H9 (cell line): ENCODE measurements at regions not wholly inside any gene's neighbourhood (a gene's known extent, or its start where the extent isn't known, plus 50 kb on each side); places are given as distances from the start of the nearest gene placed in this dataset.
A peak's percentile ranks its signal among the peaks of the same experiment; 100 is the strongest.

Source experiments
- DNase-seq: peaks from one replicate; pipeline ENCODE4 v3.0.0-alpha.2; 2017
- H2AFZ ChIP-seq: one replicate; pipeline ENCODE4 v1.6.1; 2013; ENCODE audit warnings: mild to moderate bottlenecking, low read length, control low read depth, moderate library complexity
- H2AK5ac ChIP-seq: 2 replicates; pipeline ENCODE4 v1.6.1; 2013; ENCODE audit warnings: low read length, control low read depth, mixed read lengths; ENCODE audit not compliant: insufficient read length
- H2BK120ac ChIP-seq: one replicate; pipeline ENCODE4 v1.6.1; 2013; ENCODE audit warnings: low read depth, mild to moderate bottlenecking, low read length, control low read depth, inconsistent platforms; ENCODE audit not compliant: poor library complexity, severe bottlenecking
- H2BK12ac ChIP-seq: 2 replicates; pipeline ENCODE4 v1.6.1; 2013; ENCODE audit warnings: low read length, control low read depth, mixed read lengths, low read depth; ENCODE audit not compliant: insufficient read length
- H2BK15ac ChIP-seq: 2 replicates; pipeline ENCODE4 v1.6.1; 2013; ENCODE audit warnings: low read depth, low read length, control low read depth
- H2BK20ac ChIP-seq: one replicate; pipeline ENCODE4 v1.6.1; 2013; ENCODE audit warnings: low read depth, mild to moderate bottlenecking, low read length, control low read depth, inconsistent platforms; ENCODE audit not compliant: poor library complexity, severe bottlenecking
- H2BK5ac ChIP-seq: 2 replicates; pipeline ENCODE4 v1.6.1; 2013; ENCODE audit warnings: low read length, control low read depth, mixed read lengths; ENCODE audit not compliant: insufficient read length
- H3K14ac ChIP-seq: 2 replicates; pipeline ENCODE4 v1.6.1; 2013; ENCODE audit warnings: low read length, control low read depth; ENCODE audit not compliant: insufficient read depth
- H3K18ac ChIP-seq: 2 replicates; pipeline ENCODE4 v1.6.1; 2013; ENCODE audit warnings: low read depth, mild to moderate bottlenecking, mixed read lengths, low read length, control low read depth; ENCODE audit not compliant: insufficient read length
- H3K23ac ChIP-seq: 2 replicates; pipeline ENCODE4 v1.6.1; 2013; ENCODE audit warnings: low read length, control low read depth, mixed read lengths, low read depth; ENCODE audit not compliant: insufficient read length
- H3K23me2 ChIP-seq: 2 replicates; pipeline ENCODE4 v1.6.1; 2013; ENCODE audit warnings: low read depth, mild to moderate bottlenecking, mixed read lengths, low read length, control low read depth; ENCODE audit not compliant: insufficient read length, poor library complexity, severe bottlenecking
- H3K27ac ChIP-seq: 2 replicates; pipeline ENCODE4 v1.5.1; 2013; ENCODE audit warnings: low read length, control low read depth, mixed read lengths, low read depth; ENCODE audit not compliant: insufficient read length
- H3K27me3 ChIP-seq: 2 replicates; pipeline ENCODE4 v1.6.1; 2013; ENCODE audit warnings: low read length, control low read depth, inconsistent platforms; ENCODE audit not compliant: insufficient read depth
- H3K4ac ChIP-seq: 2 replicates; pipeline ENCODE4 v1.6.1; 2013; ENCODE audit warnings: low read depth, mild to moderate bottlenecking, control low read depth, inconsistent platforms, low read length, moderate library complexity
- H3K4me1 ChIP-seq: 2 replicates; pipeline ENCODE4 v1.6.1; 2013; ENCODE audit warnings: low read length, control low read depth, inconsistent platforms; ENCODE audit not compliant: insufficient read depth
- H3K4me2 ChIP-seq: 2 replicates; pipeline ENCODE4 v1.6.1; 2013; ENCODE audit warnings: low read length, control low read depth, mixed read lengths; ENCODE audit not compliant: insufficient read length, insufficient read depth
- H3K56ac ChIP-seq: 2 replicates; pipeline ENCODE4 v1.6.1; 2013; ENCODE audit warnings: low read depth, mild to moderate bottlenecking, mixed read lengths, low read length, control low read depth; ENCODE audit not compliant: insufficient read length
- H3K79me1 ChIP-seq: 2 replicates; pipeline ENCODE4 v1.6.1; 2013; ENCODE audit warnings: low read depth, mild to moderate bottlenecking, moderate library complexity, low read length, control low read depth, inconsistent platforms; ENCODE audit not compliant: insufficient read depth, poor library complexity, severe bottlenecking
- H3K79me2 ChIP-seq: 2 replicates; pipeline ENCODE4 v1.6.1; 2013; ENCODE audit warnings: low read length, control low read depth, inconsistent platforms; ENCODE audit not compliant: insufficient read depth
- H3K9ac ChIP-seq: 2 replicates; pipeline ENCODE4 v1.6.1; 2013; ENCODE audit warnings: low read length, control low read depth, mixed read lengths; ENCODE audit not compliant: insufficient read length; ENCODE audit errors: extremely low read depth
- H3K9me3 ChIP-seq: one replicate; pipeline ENCODE4 v1.6.1; 2013; ENCODE audit warnings: low read depth, low read length, inconsistent platforms; ENCODE audit not compliant: control insufficient read depth
- H3T11ph ChIP-seq: one replicate; pipeline ENCODE4 v1.6.1; 2013; ENCODE audit warnings: mild to moderate bottlenecking, low read length, control low read depth, inconsistent platforms
- H4K20me1 ChIP-seq: one replicate; pipeline ENCODE4 v1.6.1; 2013; ENCODE audit not compliant: control insufficient read depth, insufficient read length, insufficient read depth
- H4K5ac ChIP-seq: 2 replicates; pipeline ENCODE4 v1.6.1; 2013; ENCODE audit warnings: low read depth, mild to moderate bottlenecking, mixed read lengths, low read length, control low read depth; ENCODE audit not compliant: insufficient read length
- H4K8ac ChIP-seq: replicated peaks from 2 replicates; pipeline ENCODE4 v1.6.1; 2013; ENCODE audit warnings: low read length, control low read depth, mixed read lengths, low read depth; ENCODE audit not compliant: insufficient read length
- H4K91ac ChIP-seq: 2 replicates; pipeline ENCODE4 v1.6.1; 2013; ENCODE audit warnings: low read depth, mild to moderate bottlenecking, moderate library complexity, mixed read lengths, low read length, control low read depth; ENCODE audit not compliant: insufficient read length
- H3K27ac Mint-ChIP-seq, 3 experiments: 2 replicates in 2 of 3; 3 replicates in 1 of 3; pipeline ENCODE4 v1.8.0; 2020 to 2021; ENCODE audit warnings: mixed read lengths in 3 of 3, mild to moderate bottlenecking in 1 of 3, moderate library complexity in 1 of 3
- H3K27me3 Mint-ChIP-seq: 2 replicates; pipeline ENCODE4 v1.8.0; 2021; ENCODE audit warnings: low read depth, mild to moderate bottlenecking, moderate library complexity, mixed read lengths
- H3K36me3 Mint-ChIP-seq, 3 experiments: 2 replicates in 2 of 3; 3 replicates in 1 of 3; pipeline ENCODE4 v1.8.0; 2020 to 2021; ENCODE audit warnings: low read depth in 3 of 3, mixed read lengths in 3 of 3; ENCODE audit not compliant: insufficient read depth in 1 of 3
- H3K4me1 Mint-ChIP-seq, 2 experiments: 2 replicates each; pipeline ENCODE4 v1.8.0; 2020; ENCODE audit warnings: mixed read lengths in 2 of 2
- H3K4me3 Mint-ChIP-seq, 2 experiments: 2 replicates in 1 of 2; 3 replicates in 1 of 2; pipeline ENCODE4 v1.8.0; 2020 to 2021; ENCODE audit warnings: mild to moderate bottlenecking in 2 of 2, mixed read lengths in 2 of 2, moderate library complexity in 1 of 2
- H3K9me3 Mint-ChIP-seq, 2 experiments: 2 replicates in 1 of 2; 3 replicates in 1 of 2; pipeline ENCODE4 v1.8.0; 2020; ENCODE audit warnings: mild to moderate bottlenecking in 2 of 2, mixed read lengths in 2 of 2, moderate library complexity in 1 of 2
- CTCF ChIP-seq: fragments of 200-600 bp; sonication (generic); conservative IDR thresholded peaks from 3 replicates; pipeline ENCODE4 v1.8.0; 2021; ENCODE audit warnings: antibody characterized with exemption, mild to moderate bottlenecking
- WGBS: extraction: QIAGEN DNeasy Blood & Tissue Kit; methylation state at CpG from one replicate; pipeline ENCODE4 v1.1.7; 2013; ENCODE audit warnings: missing lambda C conversion rate, low lambda C conversion rate, mixed read lengths; ENCODE audit not compliant: insufficient read length; ENCODE audit errors: extremely low coverage; 5-methylcytosine and 5-hydroxymethylcytosine counted together

GRCh38 chr6:10465629-10466499 lies 51.0 kb upstream of the TFAP2A start:
- no peak overlapping the region for H3K18ac ChIP-seq
- H3K36me3 Mint-ChIP-seq: no peaks in the 10 kb centered on the region
- no peaks in the 10 kb centered on the region for H3K9me3 Mint-ChIP-seq
- no peak overlapping the region for H2BK120ac ChIP-seq
- no peaks in the 10 kb centered on the region for H3K79me1 ChIP-seq
- no peak overlapping the region for H3K14ac ChIP-seq
- peak; percentile 85 for TF ChIP-seq CTCF
- no peaks in the 10 kb centered on the region for H3K9me3 ChIP-seq
- H2BK20ac ChIP-seq: no peak overlapping the region
- no peak overlapping the region for H2BK15ac ChIP-seq
- H4K5ac ChIP-seq: no peak overlapping the region
- DNase-seq: peak; percentile 82
- H2BK5ac ChIP-seq: no peak overlapping the region
- no peaks in the 10 kb centered on the region for H3K79me2 ChIP-seq
- H3K23me2 ChIP-seq: no peaks in the 10 kb centered on the region
- H3K27ac ChIP-seq: no peak overlapping the region
- no peaks in the 10 kb centered on the region for H3K27me3 ChIP-seq
- no peak overlapping the region for H4K91ac ChIP-seq
- H3K9ac ChIP-seq: no peak overlapping the region
- H3K27me3 Mint-ChIP-seq: peaks cover 18% of the 10 kb centered on the region
- H3K27ac Mint-ChIP-seq: peak overlapping the region in 1 of 3 experiments; percentile 42; a peak in 1 of 7 replicates
- no peaks in the 10 kb centered on the region for H4K20me1 ChIP-seq
- no peak overlapping the region for H2BK12ac ChIP-seq
- no peak overlapping the region for H3K23ac ChIP-seq
- no peak overlapping the region for H3K4ac ChIP-seq
- no peak overlapping the region for H2AFZ ChIP-seq
- no peak overlapping the region for H4K8ac ChIP-seq
- H3K4me2 ChIP-seq: no peak overlapping the region
- H3T11ph ChIP-seq: no peak overlapping the region
- H2AK5ac ChIP-seq: no peak overlapping the region
- H3K56ac ChIP-seq: no peak overlapping the region
- 100% methylated on average over 1 of the region's 20 CpGs for WGBS
- H3K4me3 Mint-ChIP-seq: no peak overlapping the region; a peak in 1 of 5 replicates
- H3K4me1 Mint-ChIP-seq: peaks cover 9 to 17% of the 10 kb centered on the region in 2 experiments
- peaks cover 2% of the 10 kb centered on the region; the same call in 1 of the 2 replicates for H3K4me1 ChIP-seq
